ENCODE measurements at regions not wholly inside any gene's neighbourhood (a gene's known extent, or its start where the extent isn't known, plus 50 kb on each side); places are given as distances from the start of the nearest gene placed in this dataset.
A peak's percentile ranks its signal among the peaks of the same experiment; 100 is the strongest.

GRCh38 chr5:75856056-75856455, 138.8 kb upstream of the POC5 start:
- TF ChIP-seq CTCF (IDR thresholded peaks at IDR 0.05) (no peak), POLR2A (IDR thresholded peaks at IDR 0.05) (no peak)
- H3K27me3 ChIP-seq: no peaks in the 10 kb centered on the region
- DNase-seq: no peak
- intact Hi-C loops (cut with DNase I): no loop called here
- no peaks in the 10 kb centered on the region for H3K36me3 ChIP-seq
- no peak overlapping the region for H3K4me3 ChIP-seq (replicated peaks in 1 of 3)
- no peaks in the 10 kb centered on the region for H3K4me1 ChIP-seq
- H3K27ac ChIP-seq: no peak overlapping the region
- H3K9me3 ChIP-seq: no peaks in the 10 kb centered on the region

GRCh38 chr5:75848077-75848476, 130.8 kb upstream of the POC5 start:
- no peaks in the 10 kb centered on the region for H3K36me3 ChIP-seq
- intact Hi-C loops (cut with DNase I): no loop called here
- H3K4me3 ChIP-seq (replicated peaks in 1 of 3): no peak overlapping the region
- DNase-seq: no peak
- H3K9me3 ChIP-seq: no peaks in the 10 kb centered on the region
- no peak for TF ChIP-seq CTCF (IDR thresholded peaks at IDR 0.05)
- TF ChIP-seq POLR2A (IDR thresholded peaks at IDR 0.05): no peak
- no peak overlapping the region for H3K27ac ChIP-seq
- H3K4me1 ChIP-seq: peaks cover 0 to 14% of the 10 kb centered on the region in 2 donors
- 89 to 94% methylated on average over 1 of the region's 1 CpG for WGBS, 2 donors
- no peaks in the 10 kb centered on the region for H3K27me3 ChIP-seq

GRCh38 chr5:75847561-75848021, 130.4 kb upstream of the POC5 start:
- Histone ChIP-seq H3K4me3 (replicated peaks in 1 of 3) (no peak overlapping the region), H3K27me3 (no peaks in the 10 kb centered on the region), H3K36me3 (no peaks in the 10 kb centered on the region), H3K4me1 (peaks cover 0 to 14% of the 10 kb centered on the region in 2 donors), H3K9me3 (no peaks in the 10 kb centered on the region), H3K27ac (no peak overlapping the region)
- TF ChIP-seq POLR2A (IDR thresholded peaks at IDR 0.05): no peak
- TF ChIP-seq CTCF (IDR thresholded peaks at IDR 0.05): no peak
- no peak for DNase-seq
- intact Hi-C loops (cut with DNase I): no loop called here
- 81 to 84% methylated on average over 1 of the region's 1 CpG for WGBS, 2 donors

- no peaks in the 10 kb centered on the region for H3K27me3 ChIP-seq
- peak overlapping the region in 1 of 3 donors; percentile 70 for H3K27ac ChIP-seq
- peaks cover 0 to 14% of the 10 kb centered on the region in 2 donors for H3K4me1 ChIP-seq
- H3K4me3 ChIP-seq (replicated peaks in 1 of 3): no peak overlapping the region
- no peak for TF ChIP-seq CTCF (IDR thresholded peaks at IDR 0.05)
- no peak for TF ChIP-seq POLR2A (IDR thresholded peaks at IDR 0.05)
- H3K9me3 ChIP-seq: no peaks in the 10 kb centered on the region
- 66 to 75% methylated on average over 2 of the region's 2 CpGs for WGBS, 2 donors
- DNase-seq: no peak
- intact Hi-C loops (cut with DNase I): no loop called here
- H3K36me3 ChIP-seq: no peaks in the 10 kb centered on the region
These were observed 127.1 kb upstream of the POC5 start for GRCh38 chr5:75844301-75844700.

GRCh38 chr5:75843319-75843718, 126.1 kb upstream of the POC5 start:
- H3K27ac ChIP-seq: peak overlapping the region in 1 of 3 donors; percentile 70
- no peak overlapping the region for H3K4me3 ChIP-seq (replicated peaks in 1 of 3)
- 32 to 37% methylated on average over 4 of the region's 4 CpGs for WGBS, 2 donors
- TF ChIP-seq POLR2A (IDR thresholded peaks at IDR 0.05) (no peak), CTCF (IDR thresholded peaks at IDR 0.05) (no peak)
- H3K4me1 ChIP-seq: peaks cover 0 to 14% of the 10 kb centered on the region in 2 donors
- no peaks in the 10 kb centered on the region for H3K9me3 ChIP-seq
- no peaks in the 10 kb centered on the region for H3K36me3 ChIP-seq
- H3K27me3 ChIP-seq: no peaks in the 10 kb centered on the region
- intact Hi-C loops (cut with DNase I): no loop called here
- DNase-seq: no peak

Measured in thyroid gland (tissue), 4 donors.